NCI-H1105 treated with DMSO at 0.1 percent for 48 hours (cell line): ENCODE measurements at regions not wholly inside any gene's neighbourhood (a gene's known extent, or its start where the extent isn't known, plus 50 kb on each side); places are given as distances from the start of the nearest gene placed in this dataset.

Source experiments
- DNase-seq: peaks from one replicate; lab custom pipeline; 2025; lab: John Stamatoyannopoulos, UW

DNA sequence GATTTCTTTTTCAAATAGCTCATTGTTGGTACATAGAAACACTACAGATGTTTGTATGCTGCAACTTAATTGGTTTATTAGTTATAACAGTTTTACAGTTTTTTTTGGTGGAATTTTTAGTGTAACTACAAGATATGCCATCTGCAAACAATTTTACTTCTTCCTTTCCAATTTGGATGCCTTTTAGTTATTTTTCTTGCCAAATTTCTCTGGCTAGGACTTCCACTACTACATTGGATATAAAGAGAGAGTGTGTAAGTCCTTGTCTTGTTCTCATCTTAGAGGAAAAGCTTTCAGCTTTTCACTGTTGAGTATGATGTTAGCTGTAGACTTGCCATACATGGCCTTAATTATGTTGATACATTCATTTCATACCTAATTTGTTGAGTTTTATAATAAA is 143.6 kb upstream of the EOMES start:
- no peak for DNase-seq

DNA sequence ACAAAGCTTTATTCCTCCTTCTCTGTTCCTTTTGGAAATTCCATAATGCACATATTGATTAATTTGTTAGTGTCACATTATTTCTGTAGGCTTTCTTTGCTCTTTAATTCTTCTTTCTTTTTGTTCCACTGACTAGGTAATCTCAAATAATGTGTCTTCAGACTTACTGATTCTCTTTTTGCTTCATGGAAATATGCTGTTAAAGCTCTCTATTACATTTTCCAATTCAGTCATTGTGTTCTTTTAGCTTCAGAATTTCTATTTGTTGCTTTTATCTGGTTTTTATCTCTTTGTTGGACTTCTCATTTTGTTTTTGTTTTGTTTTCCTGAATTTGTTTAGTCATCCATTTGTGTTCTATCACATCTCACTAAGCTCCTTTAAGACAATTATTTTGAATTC is 147.0 kb upstream of the EOMES start:
- DNase-seq, result no peak

DNA sequence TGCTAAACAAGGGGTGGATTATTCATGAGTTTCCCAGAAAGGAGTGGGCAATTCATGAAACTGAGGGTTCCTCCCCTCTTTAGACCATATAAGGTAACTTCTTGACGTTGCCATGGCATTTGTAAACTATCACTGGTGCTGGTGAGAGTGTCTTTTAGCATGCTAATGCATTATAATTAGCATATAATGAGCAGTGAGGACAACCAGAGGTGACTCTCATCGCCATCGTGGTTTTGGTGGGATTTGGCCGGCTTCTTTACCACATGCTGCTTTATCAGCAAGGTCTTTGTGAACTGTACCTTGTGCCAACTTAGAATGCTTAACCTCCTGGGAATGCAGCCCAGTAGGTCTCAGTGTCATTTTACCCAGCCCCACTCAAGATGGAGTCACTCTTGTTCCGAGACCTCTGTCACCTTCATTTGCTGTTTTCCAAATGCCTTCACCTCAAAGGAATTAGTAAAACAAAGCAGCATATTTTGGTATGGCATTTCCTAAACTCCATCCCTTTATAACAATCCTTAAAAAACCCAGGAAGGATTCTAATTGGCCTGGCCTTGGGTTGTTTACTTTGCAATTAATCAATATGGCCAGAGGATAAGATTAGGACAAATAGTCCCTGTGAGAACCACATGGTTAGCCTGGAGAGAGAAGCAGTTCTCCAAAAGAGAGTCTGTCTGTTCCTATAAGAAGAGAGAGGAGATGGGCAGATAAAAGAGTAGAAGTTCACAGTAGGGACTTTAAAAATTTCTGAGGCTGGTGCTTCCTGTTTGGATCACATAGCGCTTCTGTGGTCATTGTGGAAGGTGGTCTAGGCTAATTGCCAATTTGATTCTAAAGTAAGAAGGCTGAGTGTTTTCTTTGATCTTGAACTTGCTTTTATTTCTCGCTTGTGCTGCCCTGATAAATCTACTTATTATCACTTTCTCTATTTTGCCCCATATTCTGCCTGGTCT is 155.2 kb upstream of the EOMES start:
- no peak for DNase-seq

DNA sequence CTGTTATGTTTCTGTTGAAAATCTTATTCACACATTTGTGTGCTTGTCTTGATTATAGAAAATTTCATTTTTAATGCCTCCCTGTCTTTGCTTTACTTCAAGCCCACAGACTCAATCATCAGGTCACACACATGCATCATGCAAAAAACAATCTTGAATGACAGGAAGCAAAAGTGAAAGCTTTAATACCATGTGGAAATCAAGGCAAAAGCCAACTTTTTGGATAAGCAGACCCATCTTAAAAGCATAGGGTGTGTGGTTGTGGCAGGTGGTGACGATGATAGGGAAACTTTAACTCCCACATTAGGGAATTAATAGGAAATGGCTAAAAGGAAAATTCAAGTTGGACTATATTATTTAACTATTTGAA is 155.9 kb upstream of the EOMES start:
- no peak for DNase-seq

DNA sequence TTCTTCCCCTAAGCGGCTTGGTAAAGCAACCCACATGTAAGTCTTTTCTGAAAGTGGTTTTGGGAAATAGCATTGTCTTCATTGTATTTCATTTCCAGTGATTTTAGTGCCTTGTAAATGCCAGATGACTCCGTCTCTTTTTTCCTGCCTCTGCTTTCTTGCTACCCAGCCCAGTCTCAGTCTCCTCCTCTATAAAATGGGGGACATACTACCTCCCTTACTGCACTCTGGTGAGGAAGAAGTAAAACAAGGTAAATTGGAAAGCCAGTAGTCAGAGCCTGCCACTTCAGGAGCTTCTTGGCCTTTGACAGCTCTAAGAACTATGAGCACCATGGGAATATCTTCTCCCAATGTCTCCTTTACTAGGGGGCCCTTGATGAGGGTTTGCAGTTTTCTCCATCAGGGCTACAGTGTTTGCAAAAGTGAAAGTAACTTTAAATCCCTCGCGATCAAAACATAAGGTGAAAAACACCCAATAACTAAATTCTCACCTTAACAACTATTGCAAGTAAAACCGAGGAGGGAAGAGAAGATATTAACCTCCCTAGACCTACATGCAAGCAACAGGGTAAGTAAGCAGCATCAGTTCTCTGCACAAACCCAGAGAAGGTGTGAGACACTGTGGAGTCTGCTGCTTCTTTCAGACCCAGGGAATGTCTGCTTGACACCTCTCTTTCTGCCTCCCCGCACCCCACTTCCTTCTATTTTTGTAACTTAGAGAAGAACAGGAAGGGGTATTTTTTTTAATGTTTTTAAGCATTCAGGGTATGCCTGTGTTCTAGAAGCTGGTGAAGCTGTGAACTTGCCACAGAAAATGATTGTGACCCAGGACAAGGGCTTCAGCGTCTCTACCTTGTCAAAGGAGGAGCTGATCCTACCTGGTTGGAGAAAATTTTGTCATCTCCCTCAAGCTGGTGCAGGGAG is 159.1 kb upstream of the EOMES start:
- DNase-seq, result no peak

DNA sequence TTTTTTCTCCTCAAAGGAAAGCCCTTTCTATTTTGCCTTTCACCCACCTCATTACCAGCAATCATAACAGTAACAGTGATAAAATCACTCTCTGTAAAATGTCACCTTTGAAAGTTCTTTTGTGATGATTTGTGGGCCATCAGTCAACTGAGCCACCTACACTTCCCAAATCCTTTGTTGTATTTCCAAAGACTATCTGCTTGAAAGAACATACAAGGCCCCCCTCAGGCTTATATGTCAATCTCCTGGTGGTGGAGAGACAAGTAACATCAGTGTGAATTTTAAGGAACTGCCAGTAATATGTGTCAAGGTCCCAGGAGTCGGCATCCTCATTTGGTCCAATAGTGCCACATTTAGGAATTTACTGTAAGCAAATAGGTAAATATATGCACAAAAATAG is 161.1 kb upstream of the EOMES start:
- DNase-seq, result no peak

DNA sequence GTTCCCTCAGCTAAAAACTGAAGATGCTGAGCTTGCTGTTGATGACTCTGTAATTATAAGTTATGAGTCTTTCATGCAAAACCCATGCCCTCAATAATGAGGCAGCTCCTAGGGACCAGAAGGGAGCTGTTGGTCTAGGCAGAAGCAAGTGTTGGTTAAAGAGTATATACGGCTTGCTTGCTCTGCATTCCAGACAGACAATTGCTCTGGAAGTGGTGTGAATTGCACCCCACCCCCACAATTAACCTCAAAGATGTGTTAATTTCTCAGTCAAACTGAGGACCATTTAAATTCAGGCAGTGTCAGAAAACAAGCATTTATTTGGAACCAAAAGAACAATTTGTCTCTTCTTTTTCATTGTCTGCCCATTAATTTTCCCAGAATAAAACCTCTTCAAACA is 163.5 kb upstream of the EOMES start:
- no peak for DNase-seq

DNA sequence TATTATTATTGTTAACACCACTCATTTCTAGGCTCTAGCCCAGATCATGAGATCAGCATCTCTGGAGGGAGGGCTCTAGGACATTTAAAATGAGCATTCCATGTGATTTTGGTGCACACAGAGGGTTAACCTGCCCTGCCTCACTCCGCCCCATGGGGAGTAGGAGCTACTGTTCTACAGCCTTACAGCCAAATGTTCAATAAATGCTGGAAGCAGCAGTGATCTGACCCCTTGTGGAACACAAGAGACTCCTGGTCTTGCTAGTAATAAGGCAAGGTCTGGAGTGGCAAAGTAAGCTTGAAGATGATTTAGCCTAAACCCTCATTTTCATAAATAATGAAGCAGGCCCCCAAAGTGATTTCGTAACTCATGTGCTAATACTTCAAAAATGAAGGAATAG is 166.4 kb upstream of the EOMES start:
- DNase-seq, result no peak

DNA sequence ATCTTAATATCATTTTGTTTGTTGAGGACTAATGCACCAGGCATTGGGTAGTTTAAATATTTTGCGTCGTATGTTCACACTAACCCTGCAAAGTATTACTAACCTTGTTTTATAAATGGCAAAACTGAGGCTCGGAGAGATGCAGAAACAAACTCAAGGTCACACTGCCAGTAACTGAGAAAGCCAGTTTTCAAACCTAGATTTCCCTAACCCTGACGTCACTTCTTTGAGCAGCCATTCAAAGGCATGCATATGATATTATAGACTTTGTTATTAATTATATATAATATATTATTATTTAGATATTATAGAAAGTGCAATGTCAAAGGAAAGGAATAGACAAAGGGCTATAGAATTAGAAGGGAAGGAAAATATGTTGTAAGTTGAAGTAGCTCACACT is 167.6 kb upstream of the EOMES start:
- DNase-seq, result no peak

DNA sequence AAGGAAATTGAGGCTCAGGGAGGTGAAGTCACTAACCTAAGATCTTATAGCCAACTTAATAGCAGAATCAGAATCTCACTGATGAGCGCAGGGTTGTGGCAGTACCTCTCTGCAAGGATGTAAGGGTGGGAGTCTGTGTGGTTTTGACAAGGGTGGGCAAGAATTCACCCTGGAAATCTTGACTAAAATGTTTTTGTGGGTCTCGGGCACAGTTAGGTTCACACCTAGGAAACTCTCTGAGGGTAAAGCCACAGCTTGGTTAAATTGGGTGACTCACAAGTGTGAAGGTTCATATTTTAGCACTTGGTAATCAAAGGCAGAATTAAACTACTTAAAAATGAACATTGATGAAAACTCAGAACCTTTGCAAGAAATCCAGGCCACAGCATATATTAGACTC is 178.2 kb upstream of the EOMES start:
- no peak for DNase-seq

DNA sequence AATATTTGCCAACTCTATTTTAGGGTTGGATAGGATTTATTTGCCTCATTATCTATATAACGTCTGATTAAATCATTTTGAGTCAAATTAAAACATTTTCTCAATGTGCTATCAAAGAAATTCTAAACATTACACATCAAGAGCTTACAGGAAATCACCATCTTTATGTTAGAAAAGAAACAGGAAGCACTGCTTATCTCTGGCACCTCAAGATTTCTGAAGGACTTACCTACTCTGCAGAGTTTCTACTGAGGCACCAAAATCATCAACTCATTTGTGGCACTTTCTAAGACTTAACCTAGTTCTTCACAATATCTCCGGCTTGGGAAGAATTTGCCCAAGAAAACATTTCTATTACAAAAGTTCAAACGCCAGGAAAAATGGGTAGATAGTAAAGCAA is 181.3 kb upstream of the EOMES start:
- DNase-seq, result no peak

DNA sequence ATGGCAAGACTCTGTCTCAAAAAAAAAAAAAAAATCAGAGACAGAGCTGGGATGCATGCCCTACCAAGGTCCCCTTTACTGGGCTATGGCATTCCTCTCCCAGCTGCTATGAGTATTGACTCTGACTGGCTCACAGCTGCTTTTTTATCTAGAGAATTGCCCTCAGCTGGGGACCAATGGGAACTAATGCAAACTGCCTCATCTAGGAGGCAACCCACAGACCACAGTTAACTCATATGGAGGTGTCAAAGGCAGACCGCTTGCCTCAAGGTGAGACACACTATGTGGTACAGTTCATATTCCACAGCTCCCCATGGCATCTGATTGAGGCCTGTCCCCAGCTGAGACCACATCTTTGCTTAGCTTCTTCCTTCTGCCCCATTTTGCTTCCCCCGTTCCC is 183.5 kb upstream of the EOMES start:
- DNase-seq, result no peak

DNA sequence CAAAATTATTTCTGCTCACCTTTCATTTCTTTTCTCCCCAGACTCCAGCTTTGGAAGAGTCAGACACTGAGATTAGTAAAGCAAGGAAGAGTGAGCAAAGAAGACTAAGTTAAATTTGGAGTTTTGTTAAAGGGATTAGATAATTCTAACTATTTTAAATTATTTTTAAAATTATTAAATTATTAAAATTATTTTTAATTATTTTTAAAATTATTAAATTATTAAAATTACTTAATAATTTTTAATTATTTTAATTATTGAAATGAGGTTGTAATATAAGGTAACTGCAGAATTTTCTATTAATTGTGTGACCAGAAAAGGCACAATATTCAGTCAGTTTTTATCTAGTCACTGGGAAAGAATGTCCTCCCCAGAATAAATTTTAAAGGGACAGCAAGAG is 185.0 kb upstream of the EOMES start:
- no peak for DNase-seq

DNA sequence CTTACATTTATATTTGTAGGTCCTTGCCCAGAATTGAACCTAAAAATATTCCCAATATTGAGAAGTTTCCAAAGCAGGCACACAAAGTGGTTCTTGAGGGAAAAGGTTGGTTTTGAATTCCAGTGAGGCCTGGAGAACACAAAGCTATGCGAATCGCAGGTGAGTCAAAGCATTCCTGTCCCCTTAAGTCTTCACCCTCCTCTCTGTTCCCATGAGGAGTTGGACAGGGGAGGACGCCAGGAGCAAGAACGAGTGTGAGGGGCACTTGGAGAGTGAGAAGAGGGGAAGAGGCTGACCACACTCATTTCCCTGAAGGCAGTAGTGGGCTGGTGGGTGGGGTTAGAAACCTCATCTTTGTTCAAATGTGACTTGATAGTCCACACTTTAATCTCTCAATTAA is 185.8 kb upstream of the EOMES start:
- no peak for DNase-seq

DNA sequence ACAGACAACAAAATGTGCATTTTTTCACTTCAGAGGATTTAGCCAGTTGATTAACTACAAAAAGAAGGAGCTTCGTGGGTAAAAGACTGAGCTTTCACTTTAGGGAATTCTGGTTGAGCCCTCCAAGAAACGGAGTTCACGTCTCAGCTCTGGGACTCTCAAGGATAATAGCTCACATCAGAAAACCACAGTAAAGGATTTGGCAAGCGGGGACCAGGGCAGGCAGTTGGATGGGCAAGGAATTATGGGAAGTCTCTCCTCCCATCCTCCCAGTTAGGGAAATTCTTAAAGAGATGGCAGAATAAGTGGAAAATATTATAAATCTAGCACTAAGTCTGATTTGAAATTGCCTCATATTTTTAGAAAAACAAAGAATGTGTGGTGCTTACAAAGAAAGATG is 188.3 kb upstream of the EOMES start:
- no peak for DNase-seq

DNA sequence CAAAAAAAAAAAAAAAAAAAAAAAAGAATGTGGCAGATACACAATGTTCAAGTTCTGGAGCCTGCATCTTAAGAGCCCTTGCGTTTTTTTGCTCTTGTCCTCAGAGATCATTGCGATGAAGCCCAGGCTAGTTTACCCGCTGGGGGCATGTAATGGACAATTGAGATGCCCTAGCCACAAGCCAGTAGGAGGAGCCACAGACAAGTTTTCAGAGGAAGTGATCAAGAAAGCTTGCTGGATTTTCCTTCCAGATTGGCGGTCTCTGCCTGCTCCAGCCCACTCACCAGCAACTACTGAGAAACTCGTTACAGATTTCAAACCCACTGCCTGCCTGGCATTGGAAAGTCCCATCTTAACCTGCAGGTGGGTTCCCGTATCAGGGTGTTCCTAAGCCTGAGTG is 192.1 kb upstream of the EOMES start:
- no peak for DNase-seq

DNA sequence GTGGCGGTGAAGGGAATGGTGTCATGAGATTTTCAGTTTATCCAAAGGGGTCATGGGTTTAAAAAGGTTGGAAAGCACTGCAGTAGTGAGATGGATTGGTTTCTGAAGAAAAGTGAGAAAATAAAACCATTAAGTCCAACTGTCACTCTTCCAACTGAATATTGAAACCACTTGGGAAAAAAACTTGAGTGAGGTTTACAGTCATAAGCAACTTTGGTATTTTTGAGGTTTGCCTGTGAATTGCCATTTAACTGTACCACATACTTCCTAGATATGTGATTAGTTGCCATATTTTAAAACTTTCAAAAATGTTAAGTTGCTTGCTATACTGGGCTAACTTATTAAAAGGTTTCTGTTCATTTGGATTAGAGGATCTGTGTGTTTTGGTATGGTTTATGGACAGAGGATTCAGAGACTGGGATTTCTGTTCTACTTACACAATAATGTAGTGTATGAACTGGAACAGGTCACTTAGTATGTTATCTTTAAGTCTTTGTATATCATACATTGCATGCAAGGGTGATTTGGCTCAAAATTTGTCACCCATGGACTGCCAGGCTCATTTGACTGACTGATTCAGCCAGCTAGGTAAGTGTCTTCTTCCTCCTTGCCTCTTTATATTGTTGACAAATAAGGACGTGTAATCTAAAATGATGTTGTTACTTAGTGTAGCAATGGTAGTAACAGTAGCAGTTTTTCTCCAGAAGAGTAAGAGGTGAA is 201.4 kb upstream of the EOMES start:
- DNase-seq, result no peak

DNA sequence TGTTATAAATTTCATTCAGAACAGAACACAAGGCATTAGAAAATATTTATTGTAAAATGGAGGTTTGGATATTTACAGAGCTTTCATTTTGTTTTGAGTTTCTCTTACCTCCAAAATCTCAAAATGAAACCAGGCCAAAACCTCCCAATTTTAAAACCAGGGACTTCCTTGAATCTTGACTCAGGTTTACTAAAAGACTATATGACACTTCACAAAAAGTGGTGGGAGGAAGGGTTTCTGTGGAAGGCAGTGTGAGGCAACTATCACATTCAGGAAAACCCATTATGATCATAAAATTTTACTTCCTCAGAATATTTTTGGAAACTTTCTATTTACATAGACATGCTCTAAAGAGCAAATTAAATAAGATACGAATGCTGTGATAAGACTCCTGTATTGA is 205.8 kb upstream of the EOMES start:
- DNase-seq, result no peak

DNA sequence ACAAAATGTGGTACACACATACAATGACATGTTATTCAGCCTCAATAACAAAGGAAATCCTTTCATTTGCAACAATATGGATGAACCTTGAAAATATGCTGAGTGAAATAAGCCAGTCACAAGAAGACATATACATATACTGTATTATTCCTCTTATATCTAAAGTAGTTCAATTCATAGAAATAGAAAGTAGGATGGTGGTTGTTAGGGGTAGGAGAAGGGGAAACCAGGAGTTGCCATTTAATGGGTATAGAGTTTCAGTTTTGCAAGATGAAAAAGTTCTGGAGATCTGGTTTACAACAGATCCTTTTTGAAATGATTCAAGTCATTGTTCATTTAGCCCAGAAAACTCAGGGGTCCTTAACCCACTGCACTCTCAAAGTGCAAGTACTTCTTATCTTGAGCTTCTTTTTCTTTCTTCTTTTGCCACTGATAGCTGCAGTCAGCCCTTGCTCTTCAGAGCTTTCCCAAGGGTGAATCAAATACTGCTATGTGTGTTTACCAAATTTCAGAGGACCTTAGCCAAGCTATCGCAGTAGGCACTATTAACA is 208.0 kb upstream of the EOMES start:
- no peak for DNase-seq

DNA sequence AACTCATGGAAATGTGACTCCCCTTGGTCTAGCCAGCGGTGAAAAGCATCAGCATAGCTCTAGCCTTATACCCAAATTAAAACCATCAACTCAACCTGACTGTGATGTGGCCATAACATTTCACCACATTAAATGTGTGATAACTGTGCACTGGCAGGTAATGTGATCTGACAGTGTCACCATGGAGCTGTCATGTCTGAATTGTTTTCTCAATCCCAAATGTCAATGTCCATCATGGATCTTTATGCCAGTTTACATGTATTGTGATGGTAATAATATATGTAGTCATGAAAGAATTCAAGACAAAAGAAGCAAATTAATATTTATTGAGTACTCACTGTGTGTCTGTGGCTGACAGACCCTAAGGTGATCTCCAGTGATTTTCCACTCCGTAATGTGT is 213.4 kb upstream of the EOMES start:
- DNase-seq, result no peak

DNA sequence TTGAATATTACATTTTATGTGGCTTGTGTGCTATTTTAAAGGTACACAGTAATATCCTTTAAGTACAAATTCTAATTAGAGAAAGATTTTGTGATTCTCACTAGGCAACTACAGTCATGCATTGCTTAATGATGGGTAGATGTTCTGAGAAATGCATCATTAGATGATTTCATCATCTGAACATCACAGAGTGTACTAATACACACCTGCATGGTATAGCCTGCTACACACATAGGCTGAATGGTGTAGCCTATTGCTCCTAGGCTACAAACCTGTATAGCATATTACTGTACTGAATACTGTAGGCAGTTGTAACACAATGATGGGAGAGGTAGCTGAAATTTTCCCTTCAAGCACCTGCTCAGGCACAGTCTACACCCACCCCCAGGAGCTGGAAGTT is 217.4 kb upstream of the EOMES start:
- DNase-seq, result no peak

DNA sequence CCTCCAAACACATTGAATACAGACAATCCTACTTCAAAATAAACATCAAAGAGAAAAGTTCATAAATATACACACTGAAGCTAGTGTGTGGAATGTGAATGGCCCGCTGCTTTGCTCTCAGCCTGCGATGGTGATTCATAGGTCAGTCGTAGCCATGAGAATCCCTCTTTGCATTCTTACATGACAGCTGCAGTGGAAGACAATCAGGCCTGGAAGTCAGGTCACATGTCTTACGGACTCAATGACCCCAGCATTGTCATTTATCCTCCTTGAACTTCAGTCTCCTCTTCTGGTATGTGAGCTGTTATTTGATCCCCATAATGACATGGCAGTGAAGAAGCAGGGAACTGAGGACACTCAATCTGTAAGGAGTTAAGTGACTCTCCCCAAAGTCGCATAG is 217.8 kb upstream of the EOMES start:
- DNase-seq, result no peak
